Thoracic aorta (tissue), 2 donors: ENCODE measurements at regions not wholly inside any gene's neighbourhood (a gene's known extent, or its start where the extent isn't known, plus 50 kb on each side); places are given as distances from the start of the nearest gene placed in this dataset.

Source experiments
- ATAC-seq: fragments of 150-250 bp; one replicate; pipeline ENCODE4 v1.8.0; 2017; ENCODE audit warnings: low read depth; ENCODE audit not compliant: insufficient number of reproducible peaks, low FRiP score
- DNase-seq: peaks from one replicate; pipeline ENCODE4 v3.0.0-alpha.2; 2020; ENCODE audit warnings: low spot score
- H3K27ac ChIP-seq, 2 donors: fragments of 200-600 bp; sonication (generic); 1 replicate in 1 of 2; 2 replicates in 1 of 2; pipeline ENCODE4 v1.5.1; 2016; ENCODE audit warnings: mild to moderate bottlenecking in 2 of 2, moderate library complexity in 2 of 2
- H3K27me3 ChIP-seq: fragments of 200-600 bp; sonication (generic); replicated peaks from 2 replicates; pipeline ENCODE4 v1.6.0; 2016; ENCODE audit warnings: mild to moderate bottlenecking; ENCODE audit not compliant: insufficient read depth
- H3K36me3 ChIP-seq: fragments of 200-600 bp; sonication (generic); one replicate; pipeline ENCODE4 v1.5.1; 2016
- H3K4me1 ChIP-seq, 2 donors: fragments of 200-600 bp; sonication (generic); 1 replicate in 1 of 2; 2 replicates in 1 of 2; pipeline versions ENCODE4 v1.5.1 to v1.6.0; 2016; ENCODE audit warnings: low read depth in 2 of 2, mild to moderate bottlenecking in 1 of 2; ENCODE audit not compliant: control insufficient read depth in 1 of 2
- H3K4me3 ChIP-seq: fragments of 200-600 bp; sonication (generic); 2 replicates; pipeline ENCODE4 v1.5.1; 2016; ENCODE audit warnings: mild to moderate bottlenecking
- H3K9me3 ChIP-seq: fragments of 200-600 bp; sonication (generic); 2 replicates; pipeline ENCODE4 v1.5.1; 2016
- TF ChIP-seq, protein P1 (sequence below): fragments of 200-600 bp; sonication (generic); IDR thresholded peaks from one replicate; pipeline ENCODE4 v1.5.1; 2019; ENCODE audit warnings: antibody characterized with exemption

DNA sequence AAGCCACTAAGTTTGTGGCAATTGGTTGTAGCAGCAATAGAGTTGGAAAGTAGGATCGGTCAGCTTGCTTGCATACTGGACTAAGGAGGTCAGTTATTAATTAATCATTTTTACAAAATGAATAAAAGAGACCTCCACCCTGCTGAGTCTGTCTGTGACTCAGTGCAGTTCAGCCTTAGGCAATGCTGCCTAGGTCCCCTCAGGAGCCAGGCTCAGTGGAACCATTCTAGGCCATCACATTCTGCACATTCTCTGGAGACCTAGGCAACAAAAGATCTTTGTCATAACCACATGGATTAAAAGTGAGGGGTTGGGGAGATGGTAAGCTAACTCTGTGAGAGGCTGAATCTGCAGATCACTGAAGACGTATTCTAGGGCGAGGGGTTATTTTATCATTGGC, 178.7 kb upstream of the CADM1 start:
- Histone ChIP-seq H3K9me3 (no peaks in the 10 kb centered on the region), H3K4me3 (no peak overlapping the region), H3K36me3 (no peaks in the 10 kb centered on the region), H3K27me3 (no peaks in the 10 kb centered on the region), H3K4me1 (no peaks in the 10 kb centered on the region), H3K27ac (no peak overlapping the region)
- DNase-seq (no peak), ATAC-seq (no peak)
- TF ChIP-seq, protein P1, sequence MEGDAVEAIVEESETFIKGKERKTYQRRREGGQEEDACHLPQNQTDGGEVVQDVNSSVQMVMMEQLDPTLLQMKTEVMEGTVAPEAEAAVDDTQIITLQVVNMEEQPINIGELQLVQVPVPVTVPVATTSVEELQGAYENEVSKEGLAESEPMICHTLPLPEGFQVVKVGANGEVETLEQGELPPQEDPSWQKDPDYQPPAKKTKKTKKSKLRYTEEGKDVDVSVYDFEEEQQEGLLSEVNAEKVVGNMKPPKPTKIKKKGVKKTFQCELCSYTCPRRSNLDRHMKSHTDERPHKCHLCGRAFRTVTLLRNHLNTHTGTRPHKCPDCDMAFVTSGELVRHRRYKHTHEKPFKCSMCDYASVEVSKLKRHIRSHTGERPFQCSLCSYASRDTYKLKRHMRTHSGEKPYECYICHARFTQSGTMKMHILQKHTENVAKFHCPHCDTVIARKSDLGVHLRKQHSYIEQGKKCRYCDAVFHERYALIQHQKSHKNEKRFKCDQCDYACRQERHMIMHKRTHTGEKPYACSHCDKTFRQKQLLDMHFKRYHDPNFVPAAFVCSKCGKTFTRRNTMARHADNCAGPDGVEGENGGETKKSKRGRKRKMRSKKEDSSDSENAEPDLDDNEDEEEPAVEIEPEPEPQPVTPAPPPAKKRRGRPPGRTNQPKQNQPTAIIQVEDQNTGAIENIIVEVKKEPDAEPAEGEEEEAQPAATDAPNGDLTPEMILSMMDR: no peak

- H3K4me3 ChIP-seq: no peak overlapping the region
- H3K36me3 ChIP-seq: no peaks in the 10 kb centered on the region
- TF ChIP-seq, protein P1: no peak
- ATAC-seq: no peak
- no peak for DNase-seq
- H3K9me3 ChIP-seq: no peaks in the 10 kb centered on the region
- H3K27ac ChIP-seq: no peak overlapping the region
- no peaks in the 10 kb centered on the region for H3K4me1 ChIP-seq
- H3K27me3 ChIP-seq: no peaks in the 10 kb centered on the region
These were observed 177.9 kb upstream of the CADM1 start for GRCh38 chr11:115682101-115682500.

- TF ChIP-seq, protein P1: no peak
- no peaks in the 10 kb centered on the region for H3K4me1 ChIP-seq
- H3K36me3 ChIP-seq: no peaks in the 10 kb centered on the region
- DNase-seq (no peak), ATAC-seq (no peak)
- no peaks in the 10 kb centered on the region for H3K27me3 ChIP-seq
- no peak overlapping the region for H3K4me3 ChIP-seq
- H3K9me3 ChIP-seq: no peaks in the 10 kb centered on the region
- H3K27ac ChIP-seq: no peak overlapping the region
These were observed 175.7 kb upstream of the CADM1 start for GRCh38 chr11:115679945-115680344.

DNA sequence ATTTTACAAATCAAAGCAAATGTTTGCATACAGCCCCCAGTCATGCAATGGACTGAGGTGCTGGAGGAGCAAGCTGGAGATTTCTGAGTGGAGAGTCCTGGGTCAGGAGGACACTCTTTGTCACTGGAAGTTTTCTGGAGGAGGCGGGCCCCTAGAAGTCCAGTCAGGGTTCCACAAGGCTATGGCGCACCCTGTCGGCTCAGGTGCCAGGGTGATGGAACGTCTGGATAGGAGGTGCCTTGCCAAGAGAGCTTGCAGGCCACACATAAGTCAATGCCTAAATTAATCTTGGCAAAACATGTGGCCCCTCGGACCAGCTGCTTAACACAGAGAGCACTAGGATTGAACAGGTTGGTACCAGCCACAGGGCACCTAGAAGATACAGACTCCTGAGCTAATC, 174.7 kb upstream of the CADM1 start:
- ATAC-seq (no peak), DNase-seq (no peak)
- Histone ChIP-seq H3K27ac (no peak overlapping the region), H3K27me3 (no peaks in the 10 kb centered on the region), H3K4me3 (no peak overlapping the region), H3K36me3 (no peaks in the 10 kb centered on the region), H3K4me1 (no peaks in the 10 kb centered on the region), H3K9me3 (no peaks in the 10 kb centered on the region)
- TF ChIP-seq, protein P1: no peak

- no peak overlapping the region for H3K4me3 ChIP-seq
- TF ChIP-seq, protein P1: no peak
- no peak for ATAC-seq
- H3K36me3 ChIP-seq: no peaks in the 10 kb centered on the region
- no peaks in the 10 kb centered on the region for H3K27me3 ChIP-seq
- no peak overlapping the region for H3K27ac ChIP-seq
- H3K9me3 ChIP-seq: no peaks in the 10 kb centered on the region
- H3K4me1 ChIP-seq: no peaks in the 10 kb centered on the region
- no peak for DNase-seq
These were observed 173.0 kb upstream of the CADM1 start for GRCh38 chr11:115677190-115677589.
